ENCODE measurements at regions not wholly inside any gene's neighbourhood (a gene's known extent, or its start where the extent isn't known, plus 50 kb on each side); places are given as distances from the start of the nearest gene placed in this dataset.

DNA sequence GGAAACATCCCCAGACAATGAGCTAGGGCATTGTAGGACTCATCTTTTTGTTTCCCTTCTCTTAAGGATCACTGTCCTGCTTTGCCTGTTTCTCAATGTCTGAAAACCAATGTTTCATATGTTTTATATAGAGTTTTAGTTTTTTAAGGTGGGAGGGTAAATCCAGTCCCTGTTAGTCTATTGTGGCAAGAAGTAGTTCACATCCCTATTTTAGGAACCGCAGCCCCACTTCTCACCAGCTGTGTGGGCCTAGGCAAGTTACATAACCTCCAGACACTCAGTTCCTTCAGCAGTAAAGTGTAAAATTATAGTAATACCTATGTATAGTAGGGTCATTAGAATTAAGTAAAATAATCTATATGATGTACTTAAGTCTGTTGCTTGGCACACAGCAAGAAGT, 105.8 kb upstream of the WLS start:
- Histone ChIP-seq H3K4me1 (ENCODE audit: low read depth, poor library complexity, severe bottlenecking) (no peaks in the 10 kb centered on the region), H3K27ac (no peak overlapping the region), H2AFZ (ENCODE audit: low read depth) (no peak overlapping the region), H4K20me1 (ENCODE audit: insufficient read depth) (no peaks in the 10 kb centered on the region), H3K36me3 (ENCODE audit: insufficient read depth) (no peaks in the 10 kb centered on the region), H3K79me2 (ENCODE audit: insufficient read depth, low read depth) (no peaks in the 10 kb centered on the region), H3K4me3 (IDR thresholded peaks at IDR 0.05; ENCODE audit: insufficient read depth, low read depth, low read length) (no peak overlapping the region), H3K4me2 (no peak overlapping the region), H3K27me3 (ENCODE audit: insufficient read depth, low read depth) (no peaks in the 10 kb centered on the region), H3K9ac (no peak overlapping the region)
- TF ChIP-seq, protein P1, sequence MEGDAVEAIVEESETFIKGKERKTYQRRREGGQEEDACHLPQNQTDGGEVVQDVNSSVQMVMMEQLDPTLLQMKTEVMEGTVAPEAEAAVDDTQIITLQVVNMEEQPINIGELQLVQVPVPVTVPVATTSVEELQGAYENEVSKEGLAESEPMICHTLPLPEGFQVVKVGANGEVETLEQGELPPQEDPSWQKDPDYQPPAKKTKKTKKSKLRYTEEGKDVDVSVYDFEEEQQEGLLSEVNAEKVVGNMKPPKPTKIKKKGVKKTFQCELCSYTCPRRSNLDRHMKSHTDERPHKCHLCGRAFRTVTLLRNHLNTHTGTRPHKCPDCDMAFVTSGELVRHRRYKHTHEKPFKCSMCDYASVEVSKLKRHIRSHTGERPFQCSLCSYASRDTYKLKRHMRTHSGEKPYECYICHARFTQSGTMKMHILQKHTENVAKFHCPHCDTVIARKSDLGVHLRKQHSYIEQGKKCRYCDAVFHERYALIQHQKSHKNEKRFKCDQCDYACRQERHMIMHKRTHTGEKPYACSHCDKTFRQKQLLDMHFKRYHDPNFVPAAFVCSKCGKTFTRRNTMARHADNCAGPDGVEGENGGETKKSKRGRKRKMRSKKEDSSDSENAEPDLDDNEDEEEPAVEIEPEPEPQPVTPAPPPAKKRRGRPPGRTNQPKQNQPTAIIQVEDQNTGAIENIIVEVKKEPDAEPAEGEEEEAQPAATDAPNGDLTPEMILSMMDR (conservative IDR thresholded peaks at IDR 0.05; ENCODE audit: low read depth, low read length), result no peak

DNA sequence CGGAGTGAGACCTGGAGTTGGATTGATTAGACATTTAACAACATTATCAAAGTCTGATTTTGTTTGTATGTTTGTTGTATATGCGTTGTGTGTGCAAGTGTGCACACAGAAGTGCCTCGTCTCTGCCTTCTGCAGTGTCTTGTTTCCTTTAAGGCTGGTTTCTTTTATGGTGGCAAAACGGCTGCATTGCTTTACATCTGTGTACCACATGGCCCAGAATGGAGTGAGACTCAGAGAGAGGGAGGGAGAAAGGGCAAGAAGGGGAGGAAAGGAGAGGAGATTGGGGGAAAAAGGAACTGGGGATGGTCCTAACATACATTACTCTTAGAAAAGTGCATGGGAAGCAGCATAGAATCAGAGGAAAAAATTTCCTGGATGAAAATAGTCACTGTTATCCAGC, 99.7 kb upstream of the WLS start:
- H3K4me3 ChIP-seq (IDR thresholded peaks at IDR 0.05; ENCODE audit: insufficient read depth, low read depth, low read length), result no peak overlapping the region
- H3K4me2 ChIP-seq, result no peak overlapping the region
- H3K27ac ChIP-seq, result no peak overlapping the region
- no peaks in the 10 kb centered on the region for H3K79me2 ChIP-seq (ENCODE audit: insufficient read depth, low read depth)
- no peak overlapping the region for H2AFZ ChIP-seq (ENCODE audit: low read depth)
- H3K36me3 ChIP-seq (ENCODE audit: insufficient read depth), result no peaks in the 10 kb centered on the region
- H3K4me1 ChIP-seq (ENCODE audit: low read depth, poor library complexity, severe bottlenecking), result no peaks in the 10 kb centered on the region
- TF ChIP-seq, protein P1 (conservative IDR thresholded peaks at IDR 0.05; ENCODE audit: low read depth, low read length), result no peak
- H4K20me1 ChIP-seq (ENCODE audit: insufficient read depth), result no peaks in the 10 kb centered on the region
- H3K27me3 ChIP-seq (ENCODE audit: insufficient read depth, low read depth), result no peaks in the 10 kb centered on the region
- no peak overlapping the region for H3K9ac ChIP-seq

DNA sequence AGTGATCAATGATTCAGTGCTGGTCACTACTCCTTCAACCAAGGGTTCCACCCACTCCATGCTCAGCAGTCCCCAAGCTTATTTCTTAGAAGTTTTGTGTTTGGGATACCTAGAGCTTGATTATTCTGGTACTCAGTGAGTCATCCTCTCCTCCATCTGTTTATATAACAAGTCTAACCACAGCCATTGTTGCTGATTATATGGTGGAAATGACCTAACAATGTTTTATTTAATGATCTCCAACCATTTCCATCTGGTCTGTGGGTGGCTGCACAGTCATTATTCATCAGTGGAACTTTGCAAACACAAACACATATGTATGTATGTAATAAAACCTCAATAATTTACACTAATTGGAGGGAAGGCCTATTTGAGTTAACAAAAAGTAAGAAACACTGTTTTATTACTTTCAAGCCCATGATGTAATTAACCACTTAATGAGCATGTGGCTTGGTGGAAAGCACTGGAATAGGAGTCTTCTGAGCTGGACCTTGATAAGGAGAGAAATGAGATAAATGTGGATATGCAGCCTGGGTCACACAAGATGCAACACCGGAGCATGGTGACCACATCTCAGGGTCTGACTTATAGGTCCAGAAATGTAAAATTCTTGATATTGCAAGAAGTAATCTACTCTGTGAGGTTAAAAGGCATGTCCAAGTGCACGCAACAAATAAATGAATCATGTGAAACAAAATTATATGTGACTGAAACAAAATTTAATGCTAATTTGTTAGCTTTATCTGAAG, 99.0 kb upstream of the WLS start:
- H3K4me3 ChIP-seq (IDR thresholded peaks at IDR 0.05; ENCODE audit: insufficient read depth, low read depth, low read length), result no peak overlapping the region
- no peak overlapping the region for H3K9ac ChIP-seq
- TF ChIP-seq, protein P1 (conservative IDR thresholded peaks at IDR 0.05; ENCODE audit: low read depth, low read length), result no peak
- no peaks in the 10 kb centered on the region for H3K4me1 ChIP-seq (ENCODE audit: low read depth, poor library complexity, severe bottlenecking)
- H2AFZ ChIP-seq (ENCODE audit: low read depth), result no peak overlapping the region
- no peaks in the 10 kb centered on the region for H3K27me3 ChIP-seq (ENCODE audit: insufficient read depth, low read depth)
- H4K20me1 ChIP-seq (ENCODE audit: insufficient read depth), result no peaks in the 10 kb centered on the region
- no peaks in the 10 kb centered on the region for H3K79me2 ChIP-seq (ENCODE audit: insufficient read depth, low read depth)
- no peaks in the 10 kb centered on the region for H3K36me3 ChIP-seq (ENCODE audit: insufficient read depth)
- H3K27ac ChIP-seq, result no peak overlapping the region
- no peak overlapping the region for H3K4me2 ChIP-seq

DNA sequence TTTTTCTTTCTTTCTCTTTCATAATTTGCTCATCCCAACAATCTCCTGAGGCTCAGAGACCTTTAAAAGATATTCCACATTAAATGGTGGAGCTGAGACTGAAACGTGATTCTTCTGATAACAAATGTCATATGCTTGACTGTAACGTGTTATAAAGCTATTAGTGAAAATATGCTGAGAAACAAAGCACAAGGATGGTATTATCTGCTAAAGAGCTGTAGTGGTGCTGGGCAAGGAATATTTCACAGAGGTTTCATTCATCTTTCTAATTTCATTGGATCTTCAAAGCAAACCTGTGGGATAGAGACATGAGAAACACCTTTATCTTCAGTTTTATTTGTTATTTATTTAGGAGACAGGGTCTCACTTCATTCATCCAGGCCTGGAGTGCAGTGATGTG, 98.1 kb upstream of the WLS start:
- TF ChIP-seq, protein P1 (conservative IDR thresholded peaks at IDR 0.05; ENCODE audit: low read depth, low read length), result no peak
- H3K4me3 ChIP-seq (IDR thresholded peaks at IDR 0.05; ENCODE audit: insufficient read depth, low read depth, low read length), result no peak overlapping the region
- H3K27me3 ChIP-seq (ENCODE audit: insufficient read depth, low read depth), result no peaks in the 10 kb centered on the region
- H2AFZ ChIP-seq (ENCODE audit: low read depth), result no peak overlapping the region
- H3K4me1 ChIP-seq (ENCODE audit: low read depth, poor library complexity, severe bottlenecking), result no peaks in the 10 kb centered on the region
- no peak overlapping the region for H3K27ac ChIP-seq
- no peaks in the 10 kb centered on the region for H4K20me1 ChIP-seq (ENCODE audit: insufficient read depth)
- H3K9ac ChIP-seq, result no peak overlapping the region
- H3K36me3 ChIP-seq (ENCODE audit: insufficient read depth), result no peaks in the 10 kb centered on the region
- no peaks in the 10 kb centered on the region for H3K79me2 ChIP-seq (ENCODE audit: insufficient read depth, low read depth)
- no peak overlapping the region for H3K4me2 ChIP-seq

Data from KMS-11 (cell line).